Heart left ventricle (tissue), 16 donors: ENCODE measurements at regions not wholly inside any gene's neighbourhood (a gene's known extent, or its start where the extent isn't known, plus 50 kb on each side); places are given as distances from the start of the nearest gene placed in this dataset.

Experiments
- ATAC-seq, 4 donors: fragments of 200-7000 bp; cut with Tn5 transposase; one replicate each; pipeline ENCODE4 v1.9.1; 2020 to 2022; ENCODE audit warnings: moderate library complexity in 4 of 4, mild to moderate bottlenecking in 3 of 4, moderate number of reproducible peaks in 1 of 4
- DNase-seq, 5 donors: peaks; one replicate each; pipeline ENCODE4 v3.0.0-alpha.2; 2020
- H3K27ac ChIP-seq, 12 donors: fragments of 200-600 bp; sonication (generic) in 4 of 12; one replicate each; pipeline versions ENCODE4 v1.5.0 to v1.8.0; 2016 to 2022; ENCODE audit warnings: mild to moderate bottlenecking in 2 of 12
- H3K27me3 ChIP-seq, 9 donors: fragments of 200-600 bp; sonication (generic) in 2 of 9; one replicate each; pipeline versions ENCODE4 v1.5.1 to v1.8.0; 2016 to 2022; ENCODE audit warnings: mild to moderate bottlenecking in 3 of 9
- H3K36me3 ChIP-seq, 9 donors: fragments of 200-600 bp; sonication (generic) in 2 of 9; one replicate each; pipeline versions ENCODE4 v1.5.0 to v1.8.0; 2018 to 2022; ENCODE audit warnings: mild to moderate bottlenecking in 2 of 9
- H3K4me1 ChIP-seq, 12 donors: fragments of 200-600 bp; sonication (generic) in 4 of 12; one replicate each; pipeline versions ENCODE4 v1.5.0 to v1.8.0; 2016 to 2022; ENCODE audit warnings: mild to moderate bottlenecking in 3 of 12
- H3K4me3 ChIP-seq, 12 donors: fragments of 200-600 bp; sonication (generic) in 4 of 12; one replicate each; pipeline versions ENCODE4 v1.5.0 to v1.8.0; 2017 to 2022; ENCODE audit warnings: mild to moderate bottlenecking in 9 of 12, moderate library complexity in 4 of 12
- H3K9me3 ChIP-seq, 12 donors: fragments of 200-600 bp; sonication (generic) in 4 of 12; one replicate each; pipeline versions ENCODE4 v1.5.0 to v1.8.0; 2016 to 2022; ENCODE audit warnings: mild to moderate bottlenecking in 1 of 12
- POLR2A ChIP-seq, 2 donors: fragments of 450-650 bp; IDR thresholded peaks; one replicate each; pipeline ENCODE4 v1.6.1; 2017; ENCODE audit warnings: antibody characterized with exemption in 2 of 2, mild to moderate bottlenecking in 2 of 2, moderate library complexity in 2 of 2
- WGBS, 4 donors: extraction: QIAGEN DNeasy Blood & Tissue Kit in 2 of 4; methylation state at CpG; one replicate each; pipeline versions ENCODE4 v1.1.5 to v1.1.7; 2013 to 2018; 5-methylcytosine and 5-hydroxymethylcytosine counted together
- intact Hi-C, 10 donors: fragments of 100-400 bp; cut with DNase I; formaldehyde crosslinking; loops; one replicate each; pipeline versions ENCODE4 v1.11.1 to v1.14.2; 2022
- TF ChIP-seq, protein P1 (sequence below), 12 donors: fragments of 200-600 bp; sonication (generic) in 4 of 12; IDR thresholded peaks; one replicate each; pipeline versions ENCODE4 v1.5.0 to v1.8.0; 2018 to 2022; ENCODE audit warnings: antibody characterized with exemption in 12 of 12, mild to moderate bottlenecking in 5 of 12
- donor health status: ischemic (EF 13 %, LVEDD 7.1; RV severe dilation, severe dysfunction).
- donor health status: healthy with polysubstance abuse.
- donor health status: DM: no; HTN: yes; CAD: no.
- donor health status: DM: no; HTN: no; CAD: no.
- donor health status: ischemic (EF 25% LVEDD 6.9; RV normal size, moderate dysfunction).
- donor health status: ischemic (EF 25% LVEDD 5.7; RV mildly dilated, moderate dysfunction).
- donor health status: healthy.
- donor health status: DM: yes; HTN: yes; CAD: no.
- donor health status: ischemic (EF 35%, LVEDD 5.7; RV mildly dilated, moderate dysfunction).
- donor health status: nonischemic (EF 11% LVEDD 7.7; RV severe dilation, severe dysfunction).
- donor health status: DM: yes; HTN: yes; CAD: no.
- donor health status: PGD.
- donor health status: ischemic (EF 29% LVEDD 5.4; RV normal size, mild dysfunction).
- donor health status: nonischemic (EF 23%, LVEDD 6.1; RV moderate dilation, normal function).

GRCh38 chr2:52365946-52366345 is 1334.0 kb upstream of the NRXN1 start:
- 78 to 92% (median 87%) methylated on average over 2 of the region's 2 CpGs for WGBS, 4 donors
- Histone ChIP-seq H3K4me1 (no peaks in the 10 kb centered on the region), H3K9me3 (peaks cover 0 to 14% (median 2%) of the 10 kb centered on the region in 12 donors), H3K27ac (no peak overlapping the region), H3K27me3 (no peaks in the 10 kb centered on the region), H3K4me3 (no peak overlapping the region), H3K36me3 (no peaks in the 10 kb centered on the region)
- TF ChIP-seq, protein P1, sequence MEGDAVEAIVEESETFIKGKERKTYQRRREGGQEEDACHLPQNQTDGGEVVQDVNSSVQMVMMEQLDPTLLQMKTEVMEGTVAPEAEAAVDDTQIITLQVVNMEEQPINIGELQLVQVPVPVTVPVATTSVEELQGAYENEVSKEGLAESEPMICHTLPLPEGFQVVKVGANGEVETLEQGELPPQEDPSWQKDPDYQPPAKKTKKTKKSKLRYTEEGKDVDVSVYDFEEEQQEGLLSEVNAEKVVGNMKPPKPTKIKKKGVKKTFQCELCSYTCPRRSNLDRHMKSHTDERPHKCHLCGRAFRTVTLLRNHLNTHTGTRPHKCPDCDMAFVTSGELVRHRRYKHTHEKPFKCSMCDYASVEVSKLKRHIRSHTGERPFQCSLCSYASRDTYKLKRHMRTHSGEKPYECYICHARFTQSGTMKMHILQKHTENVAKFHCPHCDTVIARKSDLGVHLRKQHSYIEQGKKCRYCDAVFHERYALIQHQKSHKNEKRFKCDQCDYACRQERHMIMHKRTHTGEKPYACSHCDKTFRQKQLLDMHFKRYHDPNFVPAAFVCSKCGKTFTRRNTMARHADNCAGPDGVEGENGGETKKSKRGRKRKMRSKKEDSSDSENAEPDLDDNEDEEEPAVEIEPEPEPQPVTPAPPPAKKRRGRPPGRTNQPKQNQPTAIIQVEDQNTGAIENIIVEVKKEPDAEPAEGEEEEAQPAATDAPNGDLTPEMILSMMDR (IDR thresholded peaks at IDR 0.05) = no peak
- TF ChIP-seq POLR2A (IDR thresholded peaks at IDR 0.05) = no peak
- no peak for DNase-seq
- intact Hi-C loops = no loop called here
- ATAC-seq = no peak

DNA sequence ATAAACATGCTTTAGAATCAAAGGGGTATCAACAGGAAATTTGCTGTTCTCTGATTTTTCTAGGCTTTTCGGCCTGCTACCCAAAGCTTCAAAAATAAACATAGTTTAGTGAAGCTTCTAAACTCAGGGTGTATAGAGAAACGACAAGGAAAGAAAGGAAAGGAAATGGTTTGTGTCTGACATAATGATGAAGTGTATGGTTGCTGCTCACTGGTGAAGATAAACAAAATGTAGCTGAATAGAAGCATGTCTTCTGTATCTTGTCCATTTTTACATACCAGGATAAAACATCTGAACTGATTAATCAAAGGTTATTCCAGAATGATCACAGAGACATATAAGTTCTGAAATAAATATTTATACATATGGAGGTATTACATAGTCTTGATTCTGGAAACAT is 1324.6 kb upstream of the NRXN1 start:
- intact Hi-C loops = no loop called here
- Histone ChIP-seq H3K36me3 (no peaks in the 10 kb centered on the region), H3K9me3 (no peaks in the 10 kb centered on the region), H3K4me1 (no peaks in the 10 kb centered on the region), H3K4me3 (no peak overlapping the region), H3K27me3 (no peaks in the 10 kb centered on the region), H3K27ac (no peak overlapping the region)
- no peak for ATAC-seq
- TF ChIP-seq, protein P1 (IDR thresholded peaks at IDR 0.05) = no peak
- TF ChIP-seq POLR2A (IDR thresholded peaks at IDR 0.05) = no peak
- DNase-seq = no peak
- 35 to 48% (median 41%) methylated on average over 2 of the region's 2 CpGs for WGBS, 4 donors

GRCh38 chr2:52347292-52347691 is 1315.4 kb upstream of the NRXN1 start:
- ATAC-seq = no peak
- 83 to 90% (median 87%) methylated on average over 2 of the region's 2 CpGs for WGBS, 4 donors

GRCh38 chr2:52345676-52346075 is 1313.7 kb upstream of the NRXN1 start:
- Histone ChIP-seq H3K36me3 (no peaks in the 10 kb centered on the region), H3K9me3 (no peaks in the 10 kb centered on the region), H3K4me1 (no peaks in the 10 kb centered on the region), H3K27me3 (no peaks in the 10 kb centered on the region), H3K27ac (no peak overlapping the region), H3K4me3 (no peak overlapping the region)
- ATAC-seq (no peak), DNase-seq (no peak)
- TF ChIP-seq, protein P1 (IDR thresholded peaks at IDR 0.05) = no peak
- TF ChIP-seq POLR2A (IDR thresholded peaks at IDR 0.05) = no peak
- WGBS, 4 donors = 69 to 81% (median 74%) methylated on average over 4 of the region's 4 CpGs
- intact Hi-C loops = no loop called here

More at GRCh38 chr2:52347292-52347691, 1315.4 kb upstream of the NRXN1 start:
- Histone ChIP-seq H3K27me3 (no peaks in the 10 kb centered on the region), H3K27ac (no peak overlapping the region), H3K4me1 (no peaks in the 10 kb centered on the region), H3K9me3 (no peaks in the 10 kb centered on the region), H3K36me3 (no peaks in the 10 kb centered on the region), H3K4me3 (no peak overlapping the region)
- intact Hi-C loops = no loop called here
- TF ChIP-seq POLR2A (IDR thresholded peaks at IDR 0.05) = no peak
- TF ChIP-seq, protein P1 (IDR thresholded peaks at IDR 0.05) = no peak
- DNase-seq = no peak
